AG04449 (cell line): ENCODE measurements at regions not wholly inside any gene's neighbourhood (a gene's known extent, or its start where the extent isn't known, plus 50 kb on each side); places are given as distances from the start of the nearest gene placed in this dataset.

Source experiments
- CTCF ChIA-PET: fragments of 350-600 bp; formaldehyde crosslinking; extraction: SDS; loops from one replicate; lab custom pipeline; 2021; ENCODE audit warnings: antibody characterized with exemption; lab: Yijun Ruan, JAX
- POLR2A ChIA-PET: fragments of 400-600, 350-600 bp; formaldehyde crosslinking; extraction: SDS; loops from one replicate; lab custom pipeline; 2020; ENCODE audit warnings: antibody characterized with exemption, inconsistent platforms; lab: Yijun Ruan, JAX
- DNase-seq: peaks from one replicate; pipeline ENCODE4 v3.0.0-alpha.2; 2010; ENCODE audit warnings: low read depth, low spot score
- H3K4me3 ChIP-seq: 2 replicates; pipeline ENCODE4 v1.5.1; 2011; ENCODE audit warnings: low read depth, mild to moderate bottlenecking, control low read depth, low read length
- TF ChIP-seq, protein P1 (sequence below): IDR thresholded peaks from one replicate; pipeline ENCODE4 v1.5.1; 2011; ENCODE audit warnings: mild to moderate bottlenecking, moderate library complexity, low read length, control low read depth, inconsistent platforms; ENCODE audit not compliant: insufficient read depth; ENCODE audit errors: missing control alignments

DNA sequence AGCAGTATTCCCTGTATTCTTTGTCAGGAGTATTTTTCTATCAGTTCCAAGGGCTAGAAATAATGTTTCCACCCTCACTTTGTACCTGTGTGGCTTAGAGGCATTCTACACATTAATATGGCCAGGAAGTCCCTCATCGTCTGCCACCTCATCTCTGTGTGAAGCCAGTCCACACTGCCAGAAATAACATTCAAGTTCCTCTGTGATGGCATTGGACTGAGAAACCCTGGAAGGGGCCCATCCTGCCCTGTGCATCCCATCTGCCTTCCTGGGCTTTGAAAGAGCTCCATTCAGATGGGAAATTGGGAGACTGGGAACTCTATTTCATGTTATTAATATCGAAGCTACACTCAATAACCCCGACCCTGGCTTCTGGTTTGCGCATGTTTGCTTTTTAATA is 497.2 kb upstream of the CDH5 start:
- ChIA-PET CTCF (interaction anchor here (1.5 kb wide), 1 partner anchor 51 kb away, joined by 4 read pairs; no protein-coding TSS in a partner anchor), POLR2A (no interaction called here)

DNA sequence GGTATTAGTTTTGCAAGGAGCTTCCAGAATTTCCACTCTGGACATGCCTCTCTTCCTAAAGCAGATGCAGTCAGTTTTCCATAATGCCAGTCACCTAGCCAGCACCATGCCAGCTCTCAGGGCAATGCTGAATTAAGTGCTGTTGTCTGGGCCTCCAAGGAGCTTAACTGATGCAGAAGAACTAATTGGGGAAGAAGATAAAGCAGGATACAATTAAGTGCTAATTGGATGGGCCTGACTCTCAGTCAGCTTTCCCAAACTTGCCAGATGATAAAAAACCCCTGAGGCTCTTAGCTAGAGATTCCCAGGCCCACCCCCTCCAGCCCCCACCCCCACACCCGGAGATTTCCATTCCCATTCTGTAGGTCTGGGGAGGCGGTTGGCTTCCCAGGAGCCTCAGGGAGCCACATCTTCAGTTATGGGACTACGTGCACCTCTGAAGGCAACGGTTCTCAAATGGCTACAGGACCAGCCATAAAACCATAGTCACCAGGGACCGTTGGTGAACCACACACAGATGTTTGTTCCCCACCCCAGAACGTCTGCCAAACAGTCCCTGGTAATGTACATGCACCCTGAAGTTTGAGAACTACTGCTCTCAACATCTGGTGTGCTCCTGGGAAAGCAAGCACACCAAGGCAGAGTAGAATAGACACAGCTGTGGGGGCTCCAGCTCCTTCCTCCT is 499.1 kb upstream of the CDH5 start:
- no peak overlapping the region for H3K4me3 ChIP-seq
- CTCF ChIA-PET: no interaction called here
- POLR2A ChIA-PET: interaction anchor here (0.6 kb wide), 1 partner anchor 334 kb away, joined by 3 read pairs; no protein-coding TSS in a partner anchor
- no peak for DNase-seq
- TF ChIP-seq, protein P1, sequence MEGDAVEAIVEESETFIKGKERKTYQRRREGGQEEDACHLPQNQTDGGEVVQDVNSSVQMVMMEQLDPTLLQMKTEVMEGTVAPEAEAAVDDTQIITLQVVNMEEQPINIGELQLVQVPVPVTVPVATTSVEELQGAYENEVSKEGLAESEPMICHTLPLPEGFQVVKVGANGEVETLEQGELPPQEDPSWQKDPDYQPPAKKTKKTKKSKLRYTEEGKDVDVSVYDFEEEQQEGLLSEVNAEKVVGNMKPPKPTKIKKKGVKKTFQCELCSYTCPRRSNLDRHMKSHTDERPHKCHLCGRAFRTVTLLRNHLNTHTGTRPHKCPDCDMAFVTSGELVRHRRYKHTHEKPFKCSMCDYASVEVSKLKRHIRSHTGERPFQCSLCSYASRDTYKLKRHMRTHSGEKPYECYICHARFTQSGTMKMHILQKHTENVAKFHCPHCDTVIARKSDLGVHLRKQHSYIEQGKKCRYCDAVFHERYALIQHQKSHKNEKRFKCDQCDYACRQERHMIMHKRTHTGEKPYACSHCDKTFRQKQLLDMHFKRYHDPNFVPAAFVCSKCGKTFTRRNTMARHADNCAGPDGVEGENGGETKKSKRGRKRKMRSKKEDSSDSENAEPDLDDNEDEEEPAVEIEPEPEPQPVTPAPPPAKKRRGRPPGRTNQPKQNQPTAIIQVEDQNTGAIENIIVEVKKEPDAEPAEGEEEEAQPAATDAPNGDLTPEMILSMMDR: no peak

More for the DNA sequence above, 497.2 kb upstream of the CDH5 start:
- TF ChIP-seq, protein P1: no peak
- DNase-seq: no peak
- H3K4me3 ChIP-seq: no peak overlapping the region

DNA sequence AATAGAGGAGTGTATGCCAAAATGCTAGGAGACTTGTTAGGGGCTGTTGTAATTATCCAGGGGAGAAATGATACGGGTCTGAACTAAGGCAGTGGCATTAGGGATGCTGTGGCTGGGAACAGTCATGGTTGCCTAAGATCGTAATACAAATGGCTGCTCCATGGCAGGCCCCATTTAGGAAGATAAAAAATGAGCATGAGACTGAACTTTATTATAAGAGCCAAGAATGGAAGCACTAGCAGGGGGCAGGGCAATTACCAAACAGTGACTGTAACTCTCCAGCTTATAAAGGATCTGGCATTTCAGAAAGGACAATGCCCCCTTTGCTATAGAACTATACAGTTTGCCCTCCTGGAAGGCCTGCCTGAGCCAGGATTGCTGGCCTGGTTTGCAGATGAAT is 503.3 kb upstream of the CDH5 start:
- no peak for DNase-seq
- ChIA-PET POLR2A (no interaction called here), CTCF (no interaction called here)
- TF ChIP-seq, protein P1: no peak
- H3K4me3 ChIP-seq: no peak overlapping the region

DNA sequence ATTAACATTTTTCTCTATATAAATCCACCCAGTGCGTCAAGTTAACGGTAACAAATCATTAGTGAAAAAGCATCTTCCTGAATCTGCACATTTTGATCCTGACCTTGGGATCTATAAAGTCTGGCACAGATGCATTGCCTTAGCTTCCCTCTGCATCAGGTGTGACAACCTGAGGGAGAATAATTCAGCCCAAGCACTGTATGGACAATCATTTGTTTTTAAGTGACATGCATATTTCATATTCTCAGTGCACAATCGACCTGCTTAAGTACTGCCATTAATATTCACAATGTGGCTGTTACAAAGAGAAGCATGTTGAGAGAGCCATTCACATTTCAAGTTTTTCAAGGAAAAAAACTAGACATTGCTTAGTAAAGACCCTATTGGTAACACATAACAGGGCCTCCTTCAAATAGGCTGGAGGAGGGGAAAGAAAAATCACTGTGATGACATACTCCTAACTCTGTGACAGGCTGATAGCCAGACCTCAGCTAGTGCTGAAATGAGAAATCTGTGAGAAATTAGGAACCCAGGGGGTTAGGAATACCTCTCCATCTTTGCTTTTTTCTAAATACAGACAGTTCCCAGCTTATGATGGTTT is 505.3 kb upstream of the CDH5 start:
- CTCF ChIA-PET: no interaction called here

DNA sequence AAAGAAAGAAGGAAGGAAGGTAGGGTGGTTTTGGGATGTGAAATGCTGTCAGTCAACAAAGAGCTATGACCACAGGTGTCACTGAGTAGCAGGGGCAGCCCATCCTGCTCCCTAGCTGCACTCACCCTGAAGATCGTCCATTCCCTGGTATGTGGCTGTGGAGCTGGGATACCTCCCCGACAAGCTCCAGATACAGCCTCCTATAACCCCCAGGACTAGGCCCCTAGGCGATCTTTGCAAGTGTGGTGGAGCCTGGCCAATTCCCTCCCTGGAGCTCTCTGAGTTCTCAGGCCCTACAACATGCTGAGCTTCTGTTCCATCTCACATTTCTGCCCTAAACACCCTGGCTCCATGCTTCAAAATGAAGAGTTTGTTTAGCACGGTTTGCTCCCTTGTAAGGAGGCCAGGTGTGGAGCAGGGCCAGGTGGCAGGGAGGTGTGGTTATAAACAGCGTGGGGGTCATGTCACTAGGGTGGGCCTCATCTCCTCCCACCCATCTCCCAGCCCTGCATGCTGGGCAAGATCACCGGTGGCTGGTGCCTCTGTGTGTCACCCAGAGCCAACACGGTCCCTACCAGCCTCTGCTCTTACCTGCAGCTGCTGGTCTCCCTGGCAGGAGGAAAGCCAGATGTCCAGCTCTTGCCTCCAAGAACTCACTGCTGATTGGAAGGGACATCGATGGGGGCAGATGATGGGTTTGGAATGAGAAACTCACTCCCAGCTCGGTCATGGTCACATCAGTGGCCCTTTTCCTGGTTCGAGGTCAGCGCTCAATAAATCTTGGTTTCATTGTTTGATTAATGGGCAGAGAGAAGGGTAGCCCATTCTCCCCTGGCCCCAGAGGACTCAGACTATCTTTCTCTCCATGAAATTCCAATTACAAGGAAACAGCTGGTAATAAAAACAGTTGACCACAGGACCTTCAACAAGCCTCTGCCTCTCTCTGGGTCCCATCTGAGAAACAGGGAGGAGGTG is 511.0 kb upstream of the CDH5 start:
- DNase-seq: no peak
- TF ChIP-seq, protein P1: no peak
- POLR2A ChIA-PET: no interaction called here
- CTCF ChIA-PET: no interaction called here
- no peak overlapping the region for H3K4me3 ChIP-seq

More for the DNA sequence above, 505.3 kb upstream of the CDH5 start:
- TF ChIP-seq, protein P1: no peak
- DNase-seq: no peak
- POLR2A ChIA-PET: no interaction called here
- H3K4me3 ChIP-seq: no peak overlapping the region
